HepG2 (cell line): ENCODE measurements at regions not wholly inside any gene's neighbourhood (a gene's known extent, or its start where the extent isn't known, plus 50 kb on each side); places are given as distances from the start of the nearest gene placed in this dataset.

Experiments
- ATAC-seq: fragments of 200-7000 bp; cut with Tn5 transposase; 3 replicates; pipeline ENCODE4 v1.9.1; 2020; ENCODE audit warnings: mild to moderate bottlenecking, moderate library complexity
- BruUV-seq: library from RNA; stranded (reverse); fragments of 400-500 nt; replicated peaks from 2 replicates; lab custom pipeline; 2021; lab: Mats Ljungman, UMichigan
- CTCF ChIA-PET: fragments of 300-600 bp; formaldehyde crosslinking; extraction: SDS; loops from one replicate; lab custom pipeline; 2021; ENCODE audit warnings: low total read pairs, inconsistent platforms, low intra/inter-chr PET ratio; lab: Yijun Ruan, JAX
- POLR2A ChIA-PET: fragments of 350-600 bp; sonication (Branson Sonifier 250); formaldehyde crosslinking; loops from one replicate; lab custom pipeline; 2020; ENCODE audit warnings: antibody characterized with exemption, inconsistent platforms; lab: Yijun Ruan, JAX
- DNase-seq: peaks from one replicate; pipeline ENCODE4 v3.0.0-alpha.2; 2015; ENCODE audit warnings: low spot score
- FAIRE-seq: peaks from 3 replicates; lab custom pipeline; 2011; peaks lifted over from hg19 to GRCh38; lab: Jason Lieb, UNC
- H2AFZ ChIP-seq: one replicate; pipeline ENCODE4 v1.6.1; 2011; ENCODE audit warnings: low read length, inconsistent platforms
- H3K27ac ChIP-seq: fragments of 300-600 bp; 3 replicates; pipeline ENCODE4 v1.8.0; 2011; ENCODE audit warnings: mixed run types, mild to moderate bottlenecking, mixed read lengths, low read length, inconsistent platforms; ENCODE audit not compliant: insufficient read depth; ENCODE audit errors: extremely low read length
- H3K27me3 ChIP-seq, 2 experiments: fragments of 200-600 bp in 1 of 2; 2 replicates in 1 of 2; 3 replicates in 1 of 2; pipeline versions ENCODE4 v1.6.0 to v1.8.0; 2011; ENCODE audit warnings: low read length in 2 of 2, mild to moderate bottlenecking in 2 of 2, moderate library complexity in 2 of 2, inconsistent platforms in 1 of 2; ENCODE audit not compliant: insufficient read depth in 2 of 2, control insufficient read depth in 1 of 2
- H3K36me3 ChIP-seq, 2 experiments: fragments of 200-600 bp in 1 of 2; replicated peaks in 1 of 2; 2 replicates in 1 of 2; 3 replicates in 1 of 2; pipeline versions ENCODE4 v1.5.1 to v1.8.0; 2011; ENCODE audit warnings: low read length in 2 of 2, inconsistent platforms in 1 of 2; ENCODE audit not compliant: insufficient read depth in 2 of 2, control insufficient read depth in 1 of 2
- H3K4me1 ChIP-seq: 2 replicates; pipeline ENCODE4 v1.5.1; 2012; ENCODE audit warnings: low read length, inconsistent platforms; ENCODE audit not compliant: insufficient read depth
- H3K4me2 ChIP-seq: 2 replicates; pipeline ENCODE4 v1.6.0; 2011; ENCODE audit warnings: low read depth, low read length, inconsistent platforms
- H3K4me3 ChIP-seq, 3 experiments: fragments of 200-600 bp in 1 of 3; sonication (generic), shearing (Covaris generic) in 1 of 3; replicated peaks in 1 of 3; 2 replicates each; pipeline ENCODE4 v1.5.1; 2011 to 2016; ENCODE audit warnings: low read length in 3 of 3, inconsistent platforms in 2 of 3, low read depth in 2 of 3, mild to moderate bottlenecking in 2 of 3, control low read depth in 1 of 3, mixed read lengths in 1 of 3; ENCODE audit not compliant: insufficient read depth in 1 of 3
- H3K79me2 ChIP-seq: one replicate; pipeline ENCODE4 v1.6.1; 2011; ENCODE audit warnings: low read length, inconsistent platforms; ENCODE audit not compliant: insufficient read depth
- H3K9ac ChIP-seq: 2 replicates; pipeline ENCODE4 v1.6.0; 2011; ENCODE audit warnings: mild to moderate bottlenecking, low read depth, low read length, inconsistent platforms; ENCODE audit not compliant: insufficient read depth
- H3K9me3 ChIP-seq: 2 replicates; pipeline ENCODE4 v1.5.1; 2012; ENCODE audit warnings: mild to moderate bottlenecking, low read length
- H4K20me1 ChIP-seq: 2 replicates; pipeline ENCODE4 v1.6.0; 2011; ENCODE audit warnings: inconsistent platforms, mild to moderate bottlenecking, low read length, moderate library complexity; ENCODE audit not compliant: insufficient read depth
- ETV6 ChIP-seq: sonication (generic); formaldehyde crosslinking; conservative IDR thresholded peaks from 2 replicates; pipeline ENCODE4 v1.4.0; 2020; ENCODE audit warnings: missing genetic modification reagents
- FOSL2 ChIP-seq: sonication (generic); formaldehyde crosslinking; IDR thresholded peaks from 2 replicates; pipeline ENCODE4 v1.4.0; 2020; ENCODE audit warnings: missing genetic modification reagents
- HDAC2 ChIP-seq: sonication (generic); formaldehyde crosslinking; IDR thresholded peaks from 2 replicates; pipeline ENCODE4 v1.4.0; 2020; ENCODE audit warnings: missing genetic modification reagents
- HIVEP1 ChIP-seq: sonication (generic); formaldehyde crosslinking; IDR thresholded peaks from 2 replicates; pipeline ENCODE4 v1.4.0; 2020; ENCODE audit warnings: mild to moderate bottlenecking, missing genetic modification reagents
- PLRG1 ChIP-seq: fragments of 450-650 bp; conservative IDR thresholded peaks from 2 replicates; pipeline ENCODE4 v1.6.1; 2016
- SIN3B ChIP-seq: fragments of 150-350 bp; IDR thresholded peaks from 2 replicates; pipeline ENCODE4 v1.6.1; 2014; ENCODE audit warnings: low read length
- ZNF17 ChIP-seq: sonication (generic); formaldehyde crosslinking; IDR thresholded peaks from 2 replicates; pipeline ENCODE4 v1.5.0; 2020; ENCODE audit warnings: mild to moderate bottlenecking, missing genetic modification reagents
- ZNF180 ChIP-seq: sonication (generic); formaldehyde crosslinking; IDR thresholded peaks from 2 replicates; pipeline ENCODE4 v1.4.0; 2020; ENCODE audit warnings: low read depth, missing genetic modification reagents, borderline replicate concordance
- ZNF256 ChIP-seq: sonication (generic); formaldehyde crosslinking; conservative IDR thresholded peaks from 2 replicates; pipeline ENCODE4 v1.4.0; 2020; ENCODE audit warnings: missing genetic modification reagents
- ZNF703 ChIP-seq: sonication (generic); formaldehyde crosslinking; IDR thresholded peaks from 2 replicates; pipeline ENCODE4 v1.5.1; 2020; ENCODE audit warnings: missing genetic modification reagents, mild to moderate bottlenecking, moderate library complexity, borderline replicate concordance
- ZNF737 ChIP-seq: sonication (generic); formaldehyde crosslinking; IDR thresholded peaks from 2 replicates; pipeline ENCODE4 v1.5.0; 2020; ENCODE audit warnings: missing genetic modification reagents, mild to moderate bottlenecking, borderline replicate concordance
- WGBS: methylation state at CpG from one replicate; pipeline ENCODE4 v1.1.6; 2017; ENCODE audit warnings: low lambda C conversion rate; 5-methylcytosine and 5-hydroxymethylcytosine counted together
- in situ Hi-C: cut with HindIII; loops from 2 replicates; pipeline ENCODE4 v1.10.0; 2017; ENCODE audit warnings: low pct_unique_long_range_greater_than_20kb; ENCODE audit not compliant: extremely low pct_ligation_motif_present
- intact Hi-C: fragments of 100-400 bp; cut with micrococcal nuclease; formaldehyde crosslinking; loops from one replicate; pipeline ENCODE4 v1.10.0; 2022; ENCODE audit not compliant: unreplicated experiment
- TF ChIP-seq, protein P1 (sequence below): sonication (generic); formaldehyde crosslinking; IDR thresholded peaks from 2 replicates; pipeline ENCODE4 v1.9.0; 2022; ENCODE audit warnings: missing genetic modification reagents, mild to moderate bottlenecking, borderline replicate concordance

- ChIA-PET POLR2A (no interaction called here), CTCF (no interaction called here)
- no TSS peak for BruUV-seq
- Histone ChIP-seq H3K4me2 (no peak overlapping the region), H3K79me2 (no peaks in the 10 kb centered on the region), H4K20me1 (no peaks in the 10 kb centered on the region), H3K4me3 (no peak overlapping the region), H3K4me1 (no peaks in the 10 kb centered on the region), H3K9me3 (peaks cover 24% of the 10 kb centered on the region), H3K36me3 (no peaks in the 10 kb centered on the region), H3K27ac (no peak overlapping the region), H3K9ac (no peak overlapping the region), H2AFZ (no peak overlapping the region), H3K27me3 (no peaks in the 10 kb centered on the region)
- TF ChIP-seq HDAC2 (CRISPR knock-in tag) (no peak), ZNF703 (CRISPR knock-in tag) (no peak), ETV6 (CRISPR knock-in tag) (no peak), FOSL2 (no peak), SIN3B (no peak), ZNF737 (CRISPR knock-in tag) (no peak)
- DNase-seq = no peak
- no peak for ATAC-seq
- intact Hi-C loops = no loop called here
- in situ Hi-C loops = no loop called here
- FAIRE-seq = no peak
Observed at GRCh38 chr9:6160579-6160978, 55.0 kb upstream of the IL33 start.

GRCh38 chr9:6153425-6153824 is 62.2 kb upstream of the IL33 start:
- intact Hi-C loops = no loop called here
- FAIRE-seq = no peak

More at GRCh38 chr9:6153425-6153824, 62.2 kb upstream of the IL33 start:
- no peak overlapping the region for H2AFZ ChIP-seq
- H4K20me1 ChIP-seq = no peaks in the 10 kb centered on the region
- ChIA-PET CTCF (no interaction called here), POLR2A (no interaction called here)
- no peaks in the 10 kb centered on the region for H3K36me3 ChIP-seq
- H3K9me3 ChIP-seq = no peaks in the 10 kb centered on the region
- DNase-seq (no peak), ATAC-seq (no peak)
- no peak overlapping the region for H3K4me2 ChIP-seq
- TF ChIP-seq HIVEP1 (no peak), PLRG1 (no peak), ZNF180 (CRISPR knock-in tag) (no peak), ZNF256 (CRISPR knock-in tag) (no peak), ZNF17 (CRISPR knock-in tag) (no peak)
- TF ChIP-seq, protein P1, sequence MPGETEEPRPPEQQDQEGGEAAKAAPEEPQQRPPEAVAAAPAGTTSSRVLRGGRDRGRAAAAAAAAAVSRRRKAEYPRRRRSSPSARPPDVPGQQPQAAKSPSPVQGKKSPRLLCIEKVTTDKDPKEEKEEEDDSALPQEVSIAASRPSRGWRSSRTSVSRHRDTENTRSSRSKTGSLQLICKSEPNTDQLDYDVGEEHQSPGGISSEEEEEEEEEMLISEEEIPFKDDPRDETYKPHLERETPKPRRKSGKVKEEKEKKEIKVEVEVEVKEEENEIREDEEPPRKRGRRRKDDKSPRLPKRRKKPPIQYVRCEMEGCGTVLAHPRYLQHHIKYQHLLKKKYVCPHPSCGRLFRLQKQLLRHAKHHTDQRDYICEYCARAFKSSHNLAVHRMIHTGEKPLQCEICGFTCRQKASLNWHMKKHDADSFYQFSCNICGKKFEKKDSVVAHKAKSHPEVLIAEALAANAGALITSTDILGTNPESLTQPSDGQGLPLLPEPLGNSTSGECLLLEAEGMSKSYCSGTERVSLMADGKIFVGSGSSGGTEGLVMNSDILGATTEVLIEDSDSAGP = no peak
- H3K4me3 ChIP-seq = no peak overlapping the region
- no peak overlapping the region for H3K9ac ChIP-seq
- no peaks in the 10 kb centered on the region for H3K4me1 ChIP-seq
- in situ Hi-C loops = no loop called here
- H3K27ac ChIP-seq = no peak overlapping the region
- no peaks in the 10 kb centered on the region for H3K79me2 ChIP-seq
- WGBS = 27% methylated on average over 2 of the region's 2 CpGs
- BruUV-seq = no TSS peak
- H3K27me3 ChIP-seq = no peaks in the 10 kb centered on the region
